ENCODE measurements at regions not wholly inside any gene's neighbourhood (a gene's known extent, or its start where the extent isn't known, plus 50 kb on each side); places are given as distances from the start of the nearest gene placed in this dataset.

DNA sequence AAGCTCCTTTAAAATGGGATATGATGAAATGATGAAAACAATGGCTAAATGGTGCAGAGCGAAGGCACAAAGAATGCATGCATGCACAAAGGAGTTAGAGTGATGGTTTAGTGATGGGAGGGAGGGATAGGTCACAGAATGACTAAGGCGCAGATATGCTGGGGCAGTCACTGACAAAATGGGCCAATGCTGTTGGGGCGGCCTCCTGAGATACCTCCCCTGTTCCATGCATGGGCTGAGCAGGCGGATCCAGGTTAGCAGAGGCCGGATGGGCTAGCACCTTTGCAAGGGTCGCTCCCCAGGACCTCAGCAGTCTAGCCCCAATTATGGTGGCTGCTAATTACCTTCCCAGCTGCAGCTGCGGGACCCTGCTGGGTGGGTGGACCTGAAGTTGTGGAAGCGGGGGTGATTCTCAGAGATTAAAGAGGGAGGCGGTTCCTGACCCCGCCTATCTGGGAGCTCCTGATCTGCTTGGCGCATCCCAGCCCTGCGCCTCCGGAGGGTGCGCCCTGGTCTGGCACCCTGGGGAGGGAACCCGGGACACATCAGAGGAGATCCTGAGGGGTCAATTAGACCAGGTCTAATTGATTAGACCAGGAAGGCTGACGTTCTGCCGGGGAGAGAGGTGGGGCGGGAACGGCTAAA, 175.0 kb downstream of the CYP26A1 start:
- Histone ChIP-seq H3K4me1 (ENCODE audit: control insufficient read depth, low read depth, low read length) (peaks cover 9% of the 10 kb centered on the region), H3K4me3 (ENCODE audit: low read length) (no peak overlapping the region), H3K9me3 (ENCODE audit: control insufficient read depth, low read depth, low read length) (no peaks in the 10 kb centered on the region), H3K27ac (ENCODE audit: low read length) (no peak overlapping the region), H3K36me3 (ENCODE audit: control insufficient read depth, low read depth, low read length) (no peaks in the 10 kb centered on the region), H3K9ac (ENCODE audit: low read length) (no peak overlapping the region), H3K27me3 (ENCODE audit: control insufficient read depth, insufficient read depth, low read length) (no peaks in the 10 kb centered on the region)

DNA sequence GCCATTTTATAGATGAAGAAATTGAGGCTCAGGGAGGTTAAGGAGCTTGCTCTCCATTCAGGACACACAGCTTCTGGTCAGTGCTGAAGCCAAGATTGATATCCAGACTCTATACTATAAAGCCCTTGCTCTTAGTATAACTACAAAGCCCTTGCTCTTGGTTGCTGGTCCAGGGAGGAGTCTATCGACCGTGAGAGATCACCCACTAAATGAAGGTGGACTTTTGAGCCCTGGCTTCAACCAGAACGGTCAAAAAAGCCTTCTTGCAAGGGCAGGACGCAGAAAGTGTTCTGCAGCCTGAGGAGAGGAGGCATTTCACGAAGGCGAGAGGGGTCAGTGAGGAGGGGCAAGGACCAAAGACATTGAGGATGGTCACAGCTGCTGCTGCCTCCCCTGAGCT, 176.3 kb downstream of the CYP26A1 start:
- Histone ChIP-seq H3K9me3 (ENCODE audit: control insufficient read depth, low read depth, low read length) (no peaks in the 10 kb centered on the region), H3K36me3 (ENCODE audit: control insufficient read depth, low read depth, low read length) (no peaks in the 10 kb centered on the region), H3K4me1 (ENCODE audit: control insufficient read depth, low read depth, low read length) (peaks cover 9% of the 10 kb centered on the region)

DNA sequence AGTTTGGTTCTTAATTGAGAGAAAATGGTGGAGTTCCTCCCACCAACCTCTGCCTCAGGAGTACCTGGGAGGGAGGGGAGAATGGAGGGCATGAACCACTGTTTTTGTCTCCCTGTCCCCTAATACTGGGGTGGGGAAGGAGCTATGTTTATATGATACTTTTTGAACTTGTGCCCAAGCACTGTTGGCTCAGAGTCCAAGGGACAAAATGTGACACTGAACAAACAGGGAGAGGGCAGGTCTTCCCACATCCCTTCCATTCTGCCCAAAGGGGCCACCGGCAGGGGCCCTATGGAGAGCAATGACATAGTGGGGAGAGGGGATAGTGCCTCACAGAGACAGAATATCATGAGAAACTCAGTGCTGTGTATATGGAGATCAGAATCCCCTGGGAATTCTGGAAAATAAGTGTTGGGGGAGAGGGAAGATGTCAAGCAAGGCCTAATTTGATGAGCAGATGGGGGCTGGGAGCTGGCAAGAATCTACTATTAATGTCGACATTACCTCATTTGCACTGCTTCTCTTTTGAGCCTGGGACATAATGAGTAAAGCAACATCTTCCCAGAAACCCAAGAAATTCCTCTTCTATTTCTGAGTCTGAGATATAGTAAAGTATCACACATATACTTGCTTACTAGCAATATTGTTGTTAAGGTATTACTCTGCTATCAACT, 180.6 kb downstream of the CYP26A1 start:
- no peaks in the 10 kb centered on the region for H3K36me3 ChIP-seq (ENCODE audit: control insufficient read depth, low read depth, low read length)
- H3K4me1 ChIP-seq (ENCODE audit: control insufficient read depth, low read depth, low read length): peaks cover 9% of the 10 kb centered on the region
- no peaks in the 10 kb centered on the region for H3K9me3 ChIP-seq (ENCODE audit: control insufficient read depth, low read depth, low read length)
- no peak overlapping the region for H3K4me3 ChIP-seq (ENCODE audit: low read length)
- no peak overlapping the region for H3K27ac ChIP-seq (ENCODE audit: low read length)
- no peaks in the 10 kb centered on the region for H3K27me3 ChIP-seq (ENCODE audit: control insufficient read depth, insufficient read depth, low read length)
- no peak overlapping the region for H3K9ac ChIP-seq (ENCODE audit: low read length)

More for the DNA sequence above, 176.3 kb downstream of the CYP26A1 start:
- Histone ChIP-seq H3K9ac (ENCODE audit: low read length) (no peak overlapping the region), H3K27ac (ENCODE audit: low read length) (no peak overlapping the region), H3K27me3 (ENCODE audit: control insufficient read depth, insufficient read depth, low read length) (no peaks in the 10 kb centered on the region), H3K4me3 (ENCODE audit: low read length) (no peak overlapping the region)

DNA sequence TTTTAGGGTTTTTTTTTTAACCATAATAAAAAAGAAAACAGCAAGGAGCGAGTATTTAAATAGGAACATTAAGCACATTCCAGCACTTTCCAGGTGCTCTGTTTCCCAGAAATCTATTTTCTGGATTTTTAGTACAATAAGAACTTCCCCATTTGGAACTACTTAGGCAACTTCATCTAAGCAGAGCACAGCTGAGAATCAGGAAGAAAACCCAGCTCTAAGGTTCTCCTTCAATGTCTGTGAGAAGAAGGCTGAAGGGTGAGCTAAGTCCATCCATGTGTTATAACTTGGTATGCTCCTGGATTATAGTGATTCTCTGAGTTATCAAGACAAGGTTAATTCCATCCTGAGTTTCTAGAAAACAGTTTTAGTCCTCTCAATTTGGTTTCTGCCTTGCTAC, 181.9 kb downstream of the CYP26A1 start:
- H3K27me3 ChIP-seq (ENCODE audit: control insufficient read depth, insufficient read depth, low read length): no peaks in the 10 kb centered on the region
- no peak overlapping the region for H3K9ac ChIP-seq (ENCODE audit: low read length)
- peaks cover 9% of the 10 kb centered on the region for H3K4me1 ChIP-seq (ENCODE audit: control insufficient read depth, low read depth, low read length)
- no peak overlapping the region for H3K4me3 ChIP-seq (ENCODE audit: low read length)
- H3K36me3 ChIP-seq (ENCODE audit: control insufficient read depth, low read depth, low read length): no peaks in the 10 kb centered on the region
- H3K9me3 ChIP-seq (ENCODE audit: control insufficient read depth, low read depth, low read length): no peaks in the 10 kb centered on the region
- H3K27ac ChIP-seq (ENCODE audit: low read length): no peak overlapping the region
